ENCODE measurements at regions not wholly inside any gene's neighbourhood (a gene's known extent, or its start where the extent isn't known, plus 50 kb on each side); places are given as distances from the start of the nearest gene placed in this dataset.

- TF ChIP-seq POLR2AphosphoS5 (IDR thresholded peaks at IDR 0.05) (no peak), CTCF (IDR thresholded peaks at IDR 0.05) (no peak)
Measured at GRCh38 chr1:78759881-78760280, 110.2 kb downstream of the IFI44 start.
